Tibial artery (tissue), 4 donors: ENCODE measurements at regions not wholly inside any gene's neighbourhood (a gene's known extent, or its start where the extent isn't known, plus 50 kb on each side); places are given as distances from the start of the nearest gene placed in this dataset.

Source experiments
- DNase-seq, 2 donors: peaks; one replicate each; pipeline ENCODE4 v3.0.0-alpha.2; 2019
- H3K27ac ChIP-seq, 2 donors: fragments of 200-600 bp; sonication (generic) in 1 of 2; 1 replicate in 1 of 2; 2 replicates in 1 of 2; pipeline ENCODE4 v1.5.1; 2018 to 2019; ENCODE audit warnings: mild to moderate bottlenecking in 1 of 2
- H3K27me3 ChIP-seq, 2 donors: fragments of 200-600 bp; sonication (generic) in 1 of 2; one replicate each; pipeline versions ENCODE4 v1.5.1 to v1.6.0; 2016 to 2019
- H3K36me3 ChIP-seq, 3 donors: fragments of 200-600 bp; sonication (generic) in 2 of 3; one replicate each; pipeline ENCODE4 v1.5.1; 2016 to 2019; ENCODE audit warnings: mild to moderate bottlenecking in 2 of 3
- H3K4me1 ChIP-seq, 4 donors: fragments of 200-600 bp; sonication (generic) in 2 of 4; 1 replicate in 3 of 4; 2 replicates in 1 of 4; pipeline ENCODE4 v1.5.1; 2016 to 2019
- H3K4me3 ChIP-seq, 2 donors: fragments of 200-600 bp; sonication (generic) in 1 of 2; 1 replicate in 1 of 2; 2 replicates in 1 of 2; pipeline ENCODE4 v1.5.1; 2018 to 2019; ENCODE audit warnings: mild to moderate bottlenecking in 2 of 2
- H3K9me3 ChIP-seq, 3 donors: fragments of 200-600 bp; sonication (generic) in 1 of 3; one replicate each; pipeline ENCODE4 v1.5.1; 2016 to 2019
- CTCF ChIP-seq, 2 experiments: fragments of 200-600 bp in 1 of 2; fragments of 450-650 bp in 1 of 2; IDR thresholded peaks; one replicate each; pipeline ENCODE4 v1.5.1; 2017 to 2019; ENCODE audit warnings: antibody characterized with exemption in 2 of 2, mild to moderate bottlenecking in 1 of 2, moderate library complexity in 1 of 2
- intact Hi-C: fragments of 100-400 bp; cut with DNase I; formaldehyde crosslinking; loops from one replicate; pipeline ENCODE4 v1.15.0; 2023; ENCODE audit warnings: low total_unique reads

DNA sequence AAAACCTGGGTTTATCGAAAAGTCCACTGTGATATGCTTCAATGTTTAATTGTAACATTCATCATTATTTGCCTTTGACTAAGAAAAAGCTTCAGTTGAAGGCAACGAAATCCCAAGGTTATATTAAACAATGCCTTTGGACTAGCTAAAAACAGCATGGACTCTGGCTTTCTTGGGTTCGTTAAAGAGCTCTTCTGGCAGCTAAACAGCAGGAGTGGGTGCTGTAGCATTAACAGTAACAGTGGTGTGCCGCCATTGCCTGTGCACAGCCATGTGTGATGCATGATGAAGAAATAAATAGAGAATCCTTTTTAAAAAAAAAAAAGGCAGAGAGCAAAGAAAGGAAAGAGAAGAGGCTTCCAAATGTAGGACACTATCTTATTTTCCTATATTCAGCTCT, 406.6 kb upstream of the FAT3 start:
- Histone ChIP-seq H3K27ac (no peak overlapping the region), H3K36me3 (no peaks in the 10 kb centered on the region), H3K4me1 (no peaks in the 10 kb centered on the region), H3K4me3 (no peak overlapping the region), H3K27me3 (no peaks in the 10 kb centered on the region), H3K9me3 (no peaks in the 10 kb centered on the region)
- no peak for TF ChIP-seq CTCF (IDR thresholded peaks at IDR 0.05)
- DNase-seq: no peak
- intact Hi-C loops: no loop called here

- H3K36me3 ChIP-seq: no peaks in the 10 kb centered on the region
- intact Hi-C loops: no loop called here
- H3K4me1 ChIP-seq: no peaks in the 10 kb centered on the region
- TF ChIP-seq CTCF (IDR thresholded peaks at IDR 0.05): no peak
- no peaks in the 10 kb centered on the region for H3K9me3 ChIP-seq
- no peak overlapping the region for H3K4me3 ChIP-seq
- H3K27ac ChIP-seq: no peak overlapping the region
- DNase-seq: no peak
- no peaks in the 10 kb centered on the region for H3K27me3 ChIP-seq
These were observed 411.4 kb upstream of the FAT3 start for GRCh38 chr11:91813263-91813662.

- Histone ChIP-seq H3K27me3 (no peaks in the 10 kb centered on the region), H3K9me3 (no peaks in the 10 kb centered on the region), H3K4me1 (no peaks in the 10 kb centered on the region), H3K4me3 (no peak overlapping the region), H3K27ac (no peak overlapping the region), H3K36me3 (no peaks in the 10 kb centered on the region)
- DNase-seq: no peak
- intact Hi-C loops: no loop called here
- TF ChIP-seq CTCF (IDR thresholded peaks at IDR 0.05): no peak
These were observed 413.7 kb upstream of the FAT3 start for GRCh38 chr11:91810871-91811270.

DNA sequence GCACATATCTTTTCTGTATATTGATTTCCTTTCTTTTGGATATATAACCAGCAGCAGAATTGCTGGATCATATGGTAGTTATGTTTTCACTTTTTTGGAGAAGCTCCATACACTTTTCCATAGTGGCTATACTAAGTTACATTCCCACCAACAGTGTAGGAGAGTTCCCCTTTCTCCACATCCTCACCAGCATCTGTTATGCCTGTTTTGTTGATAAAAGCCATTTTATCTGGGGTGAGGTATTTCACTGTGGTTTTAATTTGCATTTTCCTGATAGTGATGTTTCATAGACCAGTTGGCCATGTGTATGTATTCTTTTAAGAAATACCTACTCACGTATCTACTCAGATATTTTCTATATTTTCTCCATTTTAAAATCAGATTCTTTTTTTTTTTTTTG, 419.3 kb upstream of the FAT3 start:
- Histone ChIP-seq H3K4me1 (no peaks in the 10 kb centered on the region), H3K27me3 (no peaks in the 10 kb centered on the region), H3K36me3 (no peaks in the 10 kb centered on the region), H3K27ac (no peak overlapping the region), H3K4me3 (no peak overlapping the region), H3K9me3 (no peaks in the 10 kb centered on the region)
- TF ChIP-seq CTCF (IDR thresholded peaks at IDR 0.05): no peak
- no peak for DNase-seq
- intact Hi-C loops: no loop called here

DNA sequence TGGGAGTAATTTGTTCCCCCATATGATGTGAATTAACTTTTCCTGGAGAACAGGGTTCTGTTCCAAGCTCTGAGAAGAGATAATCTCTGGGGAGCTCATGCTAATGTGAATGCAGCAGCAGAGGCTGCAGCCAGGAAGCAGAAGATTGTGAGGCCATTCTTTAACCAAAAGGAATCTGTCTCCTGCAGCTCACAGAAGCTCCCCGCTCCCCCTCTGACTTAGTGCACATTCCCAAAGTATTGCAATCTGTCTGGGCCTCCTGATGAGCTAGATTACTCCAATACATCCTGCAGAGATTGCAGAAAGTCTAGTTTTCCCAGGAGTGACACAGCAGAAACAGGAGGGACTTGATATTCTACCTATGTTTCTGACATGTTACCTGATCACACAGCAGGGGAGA, 420.6 kb upstream of the FAT3 start:
- no peak for DNase-seq
- Histone ChIP-seq H3K9me3 (no peaks in the 10 kb centered on the region), H3K4me3 (no peak overlapping the region), H3K36me3 (no peaks in the 10 kb centered on the region), H3K4me1 (no peaks in the 10 kb centered on the region), H3K27ac (no peak overlapping the region), H3K27me3 (no peaks in the 10 kb centered on the region)
- TF ChIP-seq CTCF (IDR thresholded peaks at IDR 0.05): no peak
- intact Hi-C loops: no loop called here

- intact Hi-C loops: no loop called here
- Histone ChIP-seq H3K27ac (no peak overlapping the region), H3K36me3 (no peaks in the 10 kb centered on the region), H3K4me3 (no peak overlapping the region), H3K9me3 (no peaks in the 10 kb centered on the region), H3K27me3 (no peaks in the 10 kb centered on the region), H3K4me1 (no peaks in the 10 kb centered on the region)
- no peak for DNase-seq
- no peak for TF ChIP-seq CTCF (IDR thresholded peaks at IDR 0.05)
These were observed 422.1 kb upstream of the FAT3 start for GRCh38 chr11:91802475-91802874.
